K562 (cell line): ENCODE measurements at regions not wholly inside any gene's neighbourhood (a gene's known extent, or its start where the extent isn't known, plus 50 kb on each side); places are given as distances from the start of the nearest gene placed in this dataset.

ENCODE experiments used
- ATAC-seq: fragments of 200-7000 bp; cut with Tn5 transposase; 3 replicates; pipeline ENCODE4 v1.9.1; 2020; ENCODE audit warnings: moderate library complexity
- BruUV-seq: library from RNA; stranded (reverse); fragments of 400-500 nt; replicated peaks from 2 replicates; lab custom pipeline; 2021; lab: Mats Ljungman, UMichigan
- CTCF ChIA-PET: fragments of 300-600 bp; formaldehyde crosslinking; extraction: SDS; loops from one replicate; lab custom pipeline; 2021; ENCODE audit warnings: low intra/inter-chr PET ratio; lab: Yijun Ruan, JAX
- POLR2A ChIA-PET: fragments of 300-600, 350-650 bp; sonication (Branson Sonifier 250); formaldehyde crosslinking; extraction: SDS; loops from one replicate; lab custom pipeline; 2021; ENCODE audit warnings: antibody characterized with exemption, inconsistent platforms; lab: Yijun Ruan, JAX
- DNase-seq, 4 experiments: peaks; one replicate each; pipeline versions ENCODE4 v3.0.0 to v3.0.0-alpha.2; 2011 to 2018; ENCODE audit warnings: low spot score in 3 of 4, mixed read lengths in 3 of 4; ENCODE audit errors: extremely low read depth in 1 of 4
- FAIRE-seq: peaks from 2 replicates; lab custom pipeline; 2011; peaks lifted over from hg19 to GRCh38; lab: Jason Lieb, UNC
- H2AFZ ChIP-seq: 2 replicates; pipeline ENCODE4 v1.6.0; 2011; ENCODE audit warnings: low read depth, low read length, control low read depth, inconsistent platforms
- H3K27ac ChIP-seq: fragments of 200-600 bp; 3 replicates; pipeline ENCODE4 v1.8.0; 2011; ENCODE audit warnings: low read depth, mild to moderate bottlenecking, control low read depth, inconsistent platforms, low read length, moderate library complexity, mixed read lengths; ENCODE audit errors: extremely low read depth
- H3K27me3 ChIP-seq, 2 experiments: fragments of 300-600 bp in 1 of 2; 2 replicates in 1 of 2; 3 replicates in 1 of 2; pipeline versions ENCODE4 v1.6.0 to v1.8.0; 2011; ENCODE audit warnings: inconsistent platforms in 2 of 2, low read length in 2 of 2, mild to moderate bottlenecking in 1 of 2, mixed read lengths in 1 of 2, moderate library complexity in 1 of 2; ENCODE audit not compliant: control insufficient read depth in 2 of 2, insufficient read depth in 2 of 2
- H3K36me3 ChIP-seq: fragments of 300-600 bp; 3 replicates; pipeline ENCODE4 v1.8.0; 2011; ENCODE audit warnings: mild to moderate bottlenecking, low read length, inconsistent platforms; ENCODE audit not compliant: control insufficient read depth, insufficient read depth
- H3K4me1 ChIP-seq, 2 experiments: fragments of 200-600 bp in 1 of 2; replicated peaks in 1 of 2; 2 replicates in 1 of 2; 3 replicates in 1 of 2; pipeline versions ENCODE4 v1.5.1 to v1.8.0; 2011; ENCODE audit warnings: inconsistent platforms in 2 of 2, low read length in 2 of 2, mild to moderate bottlenecking in 1 of 2, mixed read lengths in 1 of 2, moderate library complexity in 1 of 2; ENCODE audit not compliant: control insufficient read depth in 2 of 2, insufficient read depth in 2 of 2
- H3K4me2 ChIP-seq: 2 replicates; pipeline ENCODE4 v1.6.1; 2011; ENCODE audit warnings: low read length, control low read depth, inconsistent platforms, mixed read lengths; ENCODE audit not compliant: insufficient read depth
- H3K4me3 ChIP-seq: fragments of 200-600 bp; sonication (generic), shearing (Covaris generic); 2 replicates; pipeline ENCODE4 v1.5.1; 2016; ENCODE audit warnings: control low read depth, inconsistent platforms
- H3K79me2 ChIP-seq: fragments of 200-600 bp; 3 replicates; pipeline ENCODE4 v1.8.0; 2011; ENCODE audit warnings: low read length, inconsistent platforms; ENCODE audit not compliant: control insufficient read depth, insufficient read depth
- H3K9ac ChIP-seq, 2 experiments: 2 replicates each; pipeline versions ENCODE4 v1.6.0 to v1.6.1; 2011; ENCODE audit warnings: low read depth in 2 of 2, low read length in 2 of 2, control low read depth in 1 of 2, inconsistent platforms in 1 of 2, mild to moderate bottlenecking in 1 of 2, mixed read lengths in 1 of 2; ENCODE audit not compliant: insufficient read depth in 1 of 2
- H3K9me1 ChIP-seq: one replicate; pipeline ENCODE4 v1.6.0; 2011; ENCODE audit warnings: inconsistent platforms, mild to moderate bottlenecking, low read length, moderate library complexity; ENCODE audit not compliant: control insufficient read depth, insufficient read depth
- H3K9me3 ChIP-seq: replicated peaks from 2 replicates; pipeline ENCODE4 v1.5.1; 2011; ENCODE audit warnings: low read depth, low read length, inconsistent platforms; ENCODE audit not compliant: control insufficient read depth, insufficient read depth
- H4K20me1 ChIP-seq: replicated peaks from 2 replicates; pipeline ENCODE4 v1.6.1; 2011; ENCODE audit warnings: low read length, inconsistent platforms, mixed read lengths; ENCODE audit not compliant: control insufficient read depth, insufficient read depth
- CTCF ChIP-seq, 3 experiments: IDR thresholded peaks in 2 of 3; conservative IDR thresholded peaks in 1 of 3; 2 replicates each; pipeline ENCODE4 v1.5.1; 2011 to 2012; ENCODE audit warnings: low read length in 3 of 3, mild to moderate bottlenecking in 3 of 3, control low read depth in 2 of 3, improper control_type of control experiment in 1 of 3, inconsistent platforms in 1 of 3, low read depth in 1 of 3, mixed read lengths in 1 of 3, moderate library complexity in 1 of 3; ENCODE audit not compliant: insufficient read depth in 2 of 3
- DPF2 ChIP-seq: fragments of 450-650 bp; IDR thresholded peaks from 2 replicates; pipeline ENCODE4 v1.6.1; 2016
- L3MBTL2 ChIP-seq: fragments of 450-650 bp; IDR thresholded peaks from 2 replicates; pipeline ENCODE4 v1.6.1; 2016; ENCODE audit warnings: mild to moderate bottlenecking, moderate library complexity
- RAD21 ChIP-seq, 2 experiments: fragments of 250-450 bp in 1 of 2; fragments of 450-650 bp in 1 of 2; sonication (Bioruptor Pico) in 1 of 2; formaldehyde crosslinking in 1 of 2; IDR thresholded peaks in 1 of 2; conservative IDR thresholded peaks in 1 of 2; 2 replicates each; pipeline versions ENCODE4 v1.4.0 to v1.8.0; 2020 to 2022; ENCODE audit warnings: mild to moderate bottlenecking in 2 of 2, moderate library complexity in 1 of 2
- ZFP36 ChIP-seq: fragments of 150-350 bp; IDR thresholded peaks from 2 replicates; pipeline ENCODE4 v1.6.1; 2018; ENCODE audit warnings: low read length, low read depth; ENCODE audit not compliant: partially characterized antibody
- WGBS: fragments of 100-300 bp; shearing (Covaris generic); methylation state at CpG from one replicate; pipeline ENCODE4 v1.1.6; 2016; ENCODE audit warnings: low coverage, mixed read lengths; ENCODE audit not compliant: insufficient coverage; ENCODE audit errors: missing lambda C conversion rate; 5-methylcytosine and 5-hydroxymethylcytosine counted together
- in situ Hi-C: fragments of 300-500 bp; cut with MboI; formaldehyde crosslinking; loops from 4 replicates; pipeline ENCODE4 v1.15.0; 2018; ENCODE audit warnings: inconsistent platforms, mixed read lengths
- intact Hi-C: fragments of 100-400 bp; cut with micrococcal nuclease; formaldehyde crosslinking; loops from 2 replicates; pipeline ENCODE4 v1.14.2; 2022

GRCh38 chr12:94898388-94898787 lies 105.1 kb downstream of the NDUFA12 start:
- no peaks in the 10 kb centered on the region for H3K36me3 ChIP-seq
- H3K9me3 ChIP-seq, result no peaks in the 10 kb centered on the region
- 0% methylated on average over 1 of the region's 1 CpG for WGBS
- no peak for ATAC-seq
- H3K9ac ChIP-seq, result no peak overlapping the region
- H3K4me1 ChIP-seq, result no peaks in the 10 kb centered on the region
- no peaks in the 10 kb centered on the region for H3K79me2 ChIP-seq
- BruUV-seq, result no TSS peak
- H3K9me1 ChIP-seq, result no peaks in the 10 kb centered on the region
- DNase-seq, result no peak
- POLR2A ChIA-PET, result no interaction called here
- in situ Hi-C loops (no loop called here), intact Hi-C loops (no loop called here)
- H4K20me1 ChIP-seq, result no peaks in the 10 kb centered on the region
- no peak overlapping the region for H2AFZ ChIP-seq
- no peak overlapping the region for H3K4me3 ChIP-seq
- H3K27ac ChIP-seq, result no peak overlapping the region
- FAIRE-seq, result no peak
- CTCF ChIA-PET, result no interaction called here
- no peak overlapping the region for H3K4me2 ChIP-seq
- TF ChIP-seq DPF2, result no peak
- peak in 1 of 3 experiments; percentile 6; a peak in 2 of 6 replicates for TF ChIP-seq CTCF (IDR thresholded peaks at IDR 0.05 in 2 of 3, conservative IDR thresholded peaks at IDR 0.05 in 1 of 3; ENCODE audit: insufficient read depth in 2 of 3, low read depth in 1 of 3, low read length in 3 of 3)
- TF ChIP-seq L3MBTL2, result no peak
- 0 out of 4 replicates have a peak, but pooled peaks of 1 of the 2 experiments have one; percentile 19 for TF ChIP-seq RAD21 (CRISPR knock-in tag; conservative IDR thresholded peaks at IDR 0.05 in 1 of 2, IDR thresholded peaks at IDR 0.05 in 1 of 2)
- TF ChIP-seq ZFP36, result peak; percentile 19
- peaks cover 0 to 2% of the 10 kb centered on the region in 2 experiments; a peak in 2 of 5 replicates for H3K27me3 ChIP-seq
